ENCODE measurements at regions not wholly inside any gene's neighbourhood (a gene's known extent, or its start where the extent isn't known, plus 50 kb on each side); places are given as distances from the start of the nearest gene placed in this dataset.

GRCh38 chr7:155360495-155361345 is 63.0 kb downstream of the INSIG1 start:
- ChIA-PET CTCF (interaction anchor here (1.8 kb wide), 1 partner anchor 16 kb away, joined by 4 read pairs; no protein-coding TSS in a partner anchor), POLR2A (no interaction called here)
- no peak overlapping the region for H3K27ac ChIP-seq (ENCODE audit: low read length)
- in situ Hi-C loops (cut with HindIII; ENCODE audit: low pct_unique_long_range_greater_than_20kb, low sequenced_read_pairs) (no loop called here), intact Hi-C loops (cut with micrococcal nuclease; ENCODE audit: unreplicated experiment) (no loop called here)
- no peak for ATAC-seq
- BruUV-seq (replicated peaks), result no TSS peak
- H3K4me3 ChIP-seq (ENCODE audit: low read depth in 2 of 2, low read length in 2 of 2), result no peak overlapping the region
- TF ChIP-seq POLR2AphosphoS5 (IDR thresholded peaks at IDR 0.05; ENCODE audit: low read depth, low read length) (no peak), TCF7L2 (IDR thresholded peaks at IDR 0.05; ENCODE audit: low read depth, low read length) (no peak), REST (IDR thresholded peaks at IDR 0.05; ENCODE audit: insufficient read depth in 1 of 2, low read depth in 2 of 2, low read length in 1 of 2) (no peak), CTCF (IDR thresholded peaks at IDR 0.05) (no peak), SIN3A (IDR thresholded peaks at IDR 0.05; ENCODE audit: borderline replicate concordance, insufficient read depth, low read depth, low read length) (no peak)
- no peaks in the 10 kb centered on the region for H3K27me3 ChIP-seq (ENCODE audit: control insufficient read depth, insufficient read depth, low read length)
- DNase-seq (ENCODE audit: low read depth, low spot score), result no peak
- H3K9me3 ChIP-seq (ENCODE audit: control insufficient read depth, insufficient read depth, low read depth, low read length), result no peaks in the 10 kb centered on the region
- no peaks in the 10 kb centered on the region for H3K36me3 ChIP-seq (ENCODE audit: control insufficient read depth, insufficient read depth, low read length)
- H3K4me1 ChIP-seq (ENCODE audit: control insufficient read depth, insufficient read depth, low read length), result no peaks in the 10 kb centered on the region

GRCh38 chr7:155361346-155361680 is 63.6 kb downstream of the INSIG1 start:
- CTCF ChIA-PET, result interaction anchor here (1.8 kb wide), 1 partner anchor 16 kb away, joined by 4 read pairs; no protein-coding TSS in a partner anchor
- no peak for ATAC-seq
- TF ChIP-seq SIN3A (IDR thresholded peaks at IDR 0.05; ENCODE audit: borderline replicate concordance, insufficient read depth, low read depth, low read length), result no peak
- TF ChIP-seq REST (IDR thresholded peaks at IDR 0.05; ENCODE audit: insufficient read depth in 1 of 2, low read depth in 2 of 2, low read length in 1 of 2), result no peak
- TF ChIP-seq CTCF (IDR thresholded peaks at IDR 0.05), result no peak
- no peak for TF ChIP-seq POLR2AphosphoS5 (IDR thresholded peaks at IDR 0.05; ENCODE audit: low read depth, low read length)
- TF ChIP-seq TCF7L2 (IDR thresholded peaks at IDR 0.05; ENCODE audit: low read depth, low read length), result no peak
- Histone ChIP-seq H3K27me3 (ENCODE audit: control insufficient read depth, insufficient read depth, low read length) (no peaks in the 10 kb centered on the region), H3K27ac (ENCODE audit: low read length) (no peak overlapping the region), H3K36me3 (ENCODE audit: control insufficient read depth, insufficient read depth, low read length) (no peaks in the 10 kb centered on the region), H3K4me1 (ENCODE audit: control insufficient read depth, insufficient read depth, low read length) (no peaks in the 10 kb centered on the region), H3K9me3 (ENCODE audit: control insufficient read depth, insufficient read depth, low read depth, low read length) (no peaks in the 10 kb centered on the region), H3K4me3 (ENCODE audit: low read depth in 2 of 2, low read length in 2 of 2) (no peak overlapping the region)
- BruUV-seq (replicated peaks), result no TSS peak
- no peak for DNase-seq (ENCODE audit: low read depth, low spot score)
- intact Hi-C loops (cut with micrococcal nuclease; ENCODE audit: unreplicated experiment) (no loop called here), in situ Hi-C loops (cut with HindIII; ENCODE audit: low pct_unique_long_range_greater_than_20kb, low sequenced_read_pairs) (no loop called here)
- POLR2A ChIA-PET, result no interaction called here
